Left lung (tissue), 4 donors: ENCODE measurements at regions not wholly inside any gene's neighbourhood (a gene's known extent, or its start where the extent isn't known, plus 50 kb on each side); places are given as distances from the start of the nearest gene placed in this dataset.

Source experiments
- ATAC-seq: fragments of 200-7000 bp; cut with Tn5 transposase; one replicate; pipeline ENCODE4 v1.9.1; 2020; ENCODE audit warnings: moderate library complexity
- DNase-seq, 4 donors: peaks; one replicate each; pipeline ENCODE4 v3.0.0-alpha.2; 2013 to 2020
- H3K27ac ChIP-seq, 2 donors: fragments of 200-600 bp; sonication (generic) in 1 of 2; one replicate each; pipeline versions ENCODE4 v1.5.0 to v1.8.0; 2020 to 2021
- H3K27me3 ChIP-seq, 2 donors: fragments of 200-600 bp; sonication (generic) in 1 of 2; one replicate each; pipeline versions ENCODE4 v1.5.0 to v1.8.0; 2020 to 2021
- H3K36me3 ChIP-seq, 2 donors: fragments of 200-600 bp; sonication (generic) in 1 of 2; one replicate each; pipeline versions ENCODE4 v1.5.0 to v1.8.0; 2020 to 2021
- H3K4me1 ChIP-seq, 2 donors: fragments of 200-600 bp; one replicate each; pipeline ENCODE4 v1.8.0; 2021
- H3K4me3 ChIP-seq, 2 donors: fragments of 200-600 bp; sonication (generic) in 1 of 2; one replicate each; pipeline versions ENCODE4 v1.5.0 to v1.8.0; 2020 to 2021; ENCODE audit warnings: mild to moderate bottlenecking in 1 of 2
- H3K9me3 ChIP-seq, 2 donors: fragments of 200-600 bp; sonication (generic) in 1 of 2; one replicate each; pipeline versions ENCODE4 v1.5.0 to v1.8.0; 2020 to 2021
- intact Hi-C, 2 donors: fragments of 100-400 bp; cut with DNase I; formaldehyde crosslinking; loops; one replicate each; pipeline versions ENCODE4 v1.11.2 to v1.14.2; 2022
- TF ChIP-seq, protein P1 (sequence below), 2 donors: fragments of 200-600 bp; sonication (generic) in 1 of 2; IDR thresholded peaks; one replicate each; pipeline versions ENCODE4 v1.5.0 to v1.8.0; 2021; ENCODE audit warnings: antibody characterized with exemption in 2 of 2
- donor health status: DM: no; HTN: yes; CAD: no.
- donor health status: DM: no; HTN: no; CAD: no.

- Histone ChIP-seq H3K4me3 (no peak overlapping the region), H3K27ac (no peak overlapping the region), H3K27me3 (no peaks in the 10 kb centered on the region), H3K9me3 (no peaks in the 10 kb centered on the region), H3K36me3 (no peaks in the 10 kb centered on the region), H3K4me1 (no peaks in the 10 kb centered on the region)
- ATAC-seq (no peak), DNase-seq (no peak)
- intact Hi-C loops, result no loop called here
- TF ChIP-seq, protein P1, sequence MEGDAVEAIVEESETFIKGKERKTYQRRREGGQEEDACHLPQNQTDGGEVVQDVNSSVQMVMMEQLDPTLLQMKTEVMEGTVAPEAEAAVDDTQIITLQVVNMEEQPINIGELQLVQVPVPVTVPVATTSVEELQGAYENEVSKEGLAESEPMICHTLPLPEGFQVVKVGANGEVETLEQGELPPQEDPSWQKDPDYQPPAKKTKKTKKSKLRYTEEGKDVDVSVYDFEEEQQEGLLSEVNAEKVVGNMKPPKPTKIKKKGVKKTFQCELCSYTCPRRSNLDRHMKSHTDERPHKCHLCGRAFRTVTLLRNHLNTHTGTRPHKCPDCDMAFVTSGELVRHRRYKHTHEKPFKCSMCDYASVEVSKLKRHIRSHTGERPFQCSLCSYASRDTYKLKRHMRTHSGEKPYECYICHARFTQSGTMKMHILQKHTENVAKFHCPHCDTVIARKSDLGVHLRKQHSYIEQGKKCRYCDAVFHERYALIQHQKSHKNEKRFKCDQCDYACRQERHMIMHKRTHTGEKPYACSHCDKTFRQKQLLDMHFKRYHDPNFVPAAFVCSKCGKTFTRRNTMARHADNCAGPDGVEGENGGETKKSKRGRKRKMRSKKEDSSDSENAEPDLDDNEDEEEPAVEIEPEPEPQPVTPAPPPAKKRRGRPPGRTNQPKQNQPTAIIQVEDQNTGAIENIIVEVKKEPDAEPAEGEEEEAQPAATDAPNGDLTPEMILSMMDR (IDR thresholded peaks at IDR 0.05), result no peak
These were observed 131.9 kb downstream of the RTL3 start for GRCh38 chrX:78527263-78527662.

DNA sequence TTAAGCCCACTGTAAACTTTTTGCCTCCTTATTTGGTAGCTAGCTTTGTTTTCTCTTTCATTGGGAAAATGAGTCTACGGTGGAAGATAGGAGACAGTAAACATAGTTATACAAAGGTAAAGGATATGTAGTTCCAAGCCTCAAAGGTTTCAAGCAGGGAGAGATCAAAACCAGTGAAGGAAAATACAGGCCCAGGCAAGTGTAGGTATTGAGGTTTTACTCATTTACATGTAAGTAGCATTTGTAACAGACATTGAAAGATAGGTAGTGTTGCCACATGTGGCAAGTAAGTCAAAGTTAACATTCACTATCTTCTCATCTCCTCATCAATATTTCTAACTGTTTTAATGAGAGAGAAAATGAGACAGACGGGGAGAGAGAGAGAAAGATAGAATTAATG is 136.5 kb downstream of the RTL3 start:
- H3K4me3 ChIP-seq, result no peak overlapping the region
- intact Hi-C loops, result no loop called here
- H3K27me3 ChIP-seq, result no peaks in the 10 kb centered on the region
- H3K27ac ChIP-seq, result no peak overlapping the region
- H3K4me1 ChIP-seq, result no peaks in the 10 kb centered on the region
- DNase-seq, result no peak
- no peak for ATAC-seq
- TF ChIP-seq, protein P1 (IDR thresholded peaks at IDR 0.05), result no peak
- no peaks in the 10 kb centered on the region for H3K36me3 ChIP-seq
- H3K9me3 ChIP-seq, result no peaks in the 10 kb centered on the region

- no peak overlapping the region for H3K4me3 ChIP-seq
- ATAC-seq, result no peak
- H3K9me3 ChIP-seq, result no peaks in the 10 kb centered on the region
- H3K36me3 ChIP-seq, result no peaks in the 10 kb centered on the region
- no peaks in the 10 kb centered on the region for H3K27me3 ChIP-seq
- no peak overlapping the region for H3K27ac ChIP-seq
- intact Hi-C loops, result no loop called here
- H3K4me1 ChIP-seq, result no peaks in the 10 kb centered on the region
- TF ChIP-seq, protein P1 (IDR thresholded peaks at IDR 0.05), result no peak
- no peak for DNase-seq
These were observed 142.0 kb downstream of the RTL3 start for GRCh38 chrX:78517124-78517523.

DNA sequence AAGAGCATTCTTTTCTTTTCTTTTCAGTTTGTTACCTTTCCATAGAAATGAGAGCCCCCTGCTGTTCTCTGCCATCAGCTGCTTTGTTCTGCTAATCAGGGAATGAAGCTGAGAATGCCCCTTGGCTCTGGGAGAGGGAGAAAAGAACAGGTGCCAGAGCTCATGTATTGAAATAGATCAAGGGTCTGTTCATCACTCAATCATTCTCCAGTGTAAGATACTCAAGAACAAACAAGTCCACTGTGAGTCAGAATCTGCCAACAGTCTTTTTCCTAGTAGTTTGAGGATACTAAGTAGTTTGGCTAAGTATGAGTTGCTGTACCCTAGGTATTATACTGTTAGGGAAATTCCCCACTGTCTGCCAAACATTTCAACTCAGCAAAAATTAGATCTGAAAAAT is 144.3 kb downstream of the RTL3 start:
- H3K9me3 ChIP-seq, result no peaks in the 10 kb centered on the region
- H3K4me1 ChIP-seq, result no peaks in the 10 kb centered on the region
- TF ChIP-seq, protein P1 (IDR thresholded peaks at IDR 0.05), result no peak
- no peak overlapping the region for H3K4me3 ChIP-seq
- peak; percentile 44 for ATAC-seq
- H3K36me3 ChIP-seq, result no peaks in the 10 kb centered on the region
- intact Hi-C loops, result no loop called here
- DNase-seq, result no peak
- H3K27ac ChIP-seq, result no peak overlapping the region
- peaks cover 0 to 3% of the 10 kb centered on the region in 2 donors for H3K27me3 ChIP-seq

GRCh38 chrX:78513971-78514738 is 145.0 kb downstream of the RTL3 start:
- Histone ChIP-seq H3K4me1 (no peaks in the 10 kb centered on the region), H3K9me3 (no peaks in the 10 kb centered on the region), H3K36me3 (no peaks in the 10 kb centered on the region), H3K27me3 (peaks cover 0 to 3% of the 10 kb centered on the region in 2 donors), H3K4me3 (no peak overlapping the region), H3K27ac (no peak overlapping the region)
- no peak for ATAC-seq
- TF ChIP-seq, protein P1 (IDR thresholded peaks at IDR 0.05), result no peak
- intact Hi-C loops, result no loop called here
- no peak for DNase-seq
